Uterus (tissue), 2 donors: ENCODE measurements at regions not wholly inside any gene's neighbourhood (a gene's known extent, or its start where the extent isn't known, plus 50 kb on each side); places are given as distances from the start of the nearest gene placed in this dataset.

Source experiments
- CTCF ChIP-seq, 4 experiments: fragments of 200-600 bp in 2 of 4; fragments of 450-650 bp in 2 of 4; sonication (generic) in 2 of 4; IDR thresholded peaks; one replicate each; pipeline ENCODE4 v1.5.1; 2016 to 2019; ENCODE audit warnings: antibody characterized with exemption in 4 of 4, mild to moderate bottlenecking in 2 of 4, moderate library complexity in 1 of 4
- POLR2A ChIP-seq, 2 donors: fragments of 450-650 bp; IDR thresholded peaks; one replicate each; pipeline ENCODE4 v1.6.1; 2016; ENCODE audit warnings: antibody characterized with exemption in 2 of 2, mild to moderate bottlenecking in 1 of 2, moderate library complexity in 1 of 2

- TF ChIP-seq CTCF (IDR thresholded peaks at IDR 0.05) (no peak), POLR2A (IDR thresholded peaks at IDR 0.05) (no peak)
Measured at GRCh38 chr3:117565777-117566176, 856.2 kb downstream of the TUSC7 start.
